ENCODE measurements at regions not wholly inside any gene's neighbourhood (a gene's known extent, or its start where the extent isn't known, plus 50 kb on each side); places are given as distances from the start of the nearest gene placed in this dataset.
A peak's percentile ranks its signal among the peaks of the same experiment; 100 is the strongest.

DNA sequence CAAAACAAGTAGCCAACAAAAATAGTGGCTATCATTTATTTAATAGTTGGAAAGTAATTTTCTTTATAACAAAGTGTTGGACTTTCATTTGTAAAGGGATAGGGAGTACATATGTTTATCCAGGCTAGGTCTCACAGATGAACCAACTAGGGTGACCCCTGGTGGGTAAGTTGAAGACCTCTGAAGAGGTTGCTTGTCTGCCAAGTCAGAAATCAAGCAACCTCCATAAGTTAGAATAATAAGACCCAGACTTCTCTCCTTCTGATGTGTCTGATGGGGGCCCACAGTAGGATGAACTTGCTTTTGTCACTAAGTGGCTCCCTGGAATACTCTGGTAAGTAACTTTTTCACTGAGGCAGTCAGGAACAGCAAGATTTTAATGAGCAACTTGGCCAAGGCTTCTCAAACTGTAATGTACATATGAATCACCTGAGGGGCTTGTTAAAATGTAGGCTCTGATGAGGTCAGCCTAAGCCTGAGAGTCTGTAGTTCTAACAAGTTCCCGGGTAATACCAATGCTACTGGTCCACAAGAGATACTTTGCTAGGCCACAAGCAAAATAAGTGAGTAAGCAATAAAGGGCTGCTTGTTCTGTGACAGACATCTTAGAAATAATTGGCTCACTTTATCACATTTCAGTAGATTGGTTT lies 319.6 kb downstream of the PIK3C3 start:
- TF ChIP-seq, protein P1, sequence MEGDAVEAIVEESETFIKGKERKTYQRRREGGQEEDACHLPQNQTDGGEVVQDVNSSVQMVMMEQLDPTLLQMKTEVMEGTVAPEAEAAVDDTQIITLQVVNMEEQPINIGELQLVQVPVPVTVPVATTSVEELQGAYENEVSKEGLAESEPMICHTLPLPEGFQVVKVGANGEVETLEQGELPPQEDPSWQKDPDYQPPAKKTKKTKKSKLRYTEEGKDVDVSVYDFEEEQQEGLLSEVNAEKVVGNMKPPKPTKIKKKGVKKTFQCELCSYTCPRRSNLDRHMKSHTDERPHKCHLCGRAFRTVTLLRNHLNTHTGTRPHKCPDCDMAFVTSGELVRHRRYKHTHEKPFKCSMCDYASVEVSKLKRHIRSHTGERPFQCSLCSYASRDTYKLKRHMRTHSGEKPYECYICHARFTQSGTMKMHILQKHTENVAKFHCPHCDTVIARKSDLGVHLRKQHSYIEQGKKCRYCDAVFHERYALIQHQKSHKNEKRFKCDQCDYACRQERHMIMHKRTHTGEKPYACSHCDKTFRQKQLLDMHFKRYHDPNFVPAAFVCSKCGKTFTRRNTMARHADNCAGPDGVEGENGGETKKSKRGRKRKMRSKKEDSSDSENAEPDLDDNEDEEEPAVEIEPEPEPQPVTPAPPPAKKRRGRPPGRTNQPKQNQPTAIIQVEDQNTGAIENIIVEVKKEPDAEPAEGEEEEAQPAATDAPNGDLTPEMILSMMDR (conservative IDR thresholded peaks at IDR 0.05; ENCODE audit: low read depth, low read length) = peak; percentile 66
- no peak overlapping the region for H3K4me3 ChIP-seq (ENCODE audit: low read depth, low read length)
- DNase-seq (ENCODE audit: low read depth) = no peak

DNA sequence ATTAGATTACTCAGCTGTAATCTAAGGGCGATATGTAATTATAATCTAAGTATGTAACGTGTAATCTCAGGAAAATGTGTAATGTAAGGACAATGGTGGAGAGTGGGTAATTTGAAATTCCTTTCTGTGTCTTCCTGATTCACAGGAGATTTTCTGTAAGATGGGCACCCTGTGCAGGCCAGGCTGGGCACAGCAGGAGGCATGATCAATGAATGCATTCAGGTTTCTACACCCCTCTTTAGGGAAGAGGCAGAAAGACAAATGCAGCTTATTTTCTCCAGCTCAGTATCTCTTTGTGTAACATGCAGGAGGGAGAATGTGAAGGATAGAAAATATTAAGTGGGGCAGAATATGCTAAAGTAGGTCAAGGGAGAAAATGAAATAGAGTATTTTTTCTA lies 320.1 kb downstream of the PIK3C3 start:
- H3K4me3 ChIP-seq (ENCODE audit: low read depth, low read length) = no peak overlapping the region
- TF ChIP-seq, protein P1 (conservative IDR thresholded peaks at IDR 0.05; ENCODE audit: low read depth, low read length) = no peak
- no peak for DNase-seq (ENCODE audit: low read depth)

DNA sequence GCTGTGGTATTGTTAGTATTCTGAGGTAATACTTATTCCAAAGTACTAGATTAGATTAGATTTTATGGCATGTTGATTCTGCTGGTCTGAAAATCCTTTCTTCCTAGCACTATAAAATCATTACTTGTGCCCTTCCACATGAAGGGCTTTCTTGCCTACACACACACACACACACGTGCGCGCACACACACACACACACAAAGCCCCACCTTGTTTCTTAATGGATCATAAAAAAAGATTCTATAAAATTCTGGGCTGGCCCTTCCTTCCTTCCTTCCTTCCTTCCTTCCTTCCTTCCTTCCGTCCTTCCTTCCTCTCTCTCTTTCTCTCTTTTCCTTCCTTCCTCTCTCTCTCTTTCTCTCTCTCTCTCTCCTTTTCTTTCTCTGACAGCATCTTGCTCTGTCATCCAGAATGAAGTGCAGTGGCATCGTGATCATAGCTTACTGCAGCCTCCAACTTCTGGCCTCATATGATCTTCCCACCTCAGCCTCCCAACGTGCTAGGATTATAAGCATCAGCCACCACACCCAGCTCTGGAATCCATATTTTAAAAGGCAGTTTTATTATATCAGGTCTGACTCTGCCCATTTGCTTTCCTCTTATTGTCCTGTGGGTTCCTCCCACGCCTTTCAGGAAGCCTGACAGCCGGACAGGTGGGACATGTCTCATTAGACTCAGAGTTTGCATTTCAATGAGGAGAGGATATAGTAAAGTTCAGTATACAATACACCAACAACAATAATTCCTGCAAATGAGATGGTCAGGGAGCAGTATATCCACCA lies 321.1 kb downstream of the PIK3C3 start:
- TF ChIP-seq, protein P1 (conservative IDR thresholded peaks at IDR 0.05; ENCODE audit: low read depth, low read length) = no peak
- no peak for DNase-seq (ENCODE audit: low read depth)
- no peak overlapping the region for H3K4me3 ChIP-seq (ENCODE audit: low read depth, low read length)

DNA sequence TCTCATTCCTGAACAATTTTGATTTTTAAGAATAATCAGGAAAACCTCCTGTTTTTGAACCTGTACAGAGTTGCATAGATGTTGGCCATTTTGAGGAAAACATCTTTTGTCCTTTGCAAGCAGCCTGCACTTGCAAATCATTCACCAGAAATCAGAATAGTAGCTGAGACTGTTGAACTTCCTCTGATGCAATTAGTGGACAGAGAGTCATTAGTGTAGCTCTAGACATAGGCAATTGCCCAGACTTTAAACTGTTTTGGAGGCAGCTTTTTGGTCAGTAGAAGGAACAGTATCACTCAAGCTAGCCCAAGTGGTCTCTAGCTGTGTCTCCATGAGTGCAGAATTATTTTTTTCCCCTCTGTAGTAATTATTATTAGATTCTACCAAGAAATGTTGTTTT lies 326.1 kb downstream of the PIK3C3 start:
- DNase-seq (ENCODE audit: low read depth) = no peak
- no peak overlapping the region for H3K4me3 ChIP-seq (ENCODE audit: low read depth, low read length)
- TF ChIP-seq, protein P1 (conservative IDR thresholded peaks at IDR 0.05; ENCODE audit: low read depth, low read length) = no peak

DNA sequence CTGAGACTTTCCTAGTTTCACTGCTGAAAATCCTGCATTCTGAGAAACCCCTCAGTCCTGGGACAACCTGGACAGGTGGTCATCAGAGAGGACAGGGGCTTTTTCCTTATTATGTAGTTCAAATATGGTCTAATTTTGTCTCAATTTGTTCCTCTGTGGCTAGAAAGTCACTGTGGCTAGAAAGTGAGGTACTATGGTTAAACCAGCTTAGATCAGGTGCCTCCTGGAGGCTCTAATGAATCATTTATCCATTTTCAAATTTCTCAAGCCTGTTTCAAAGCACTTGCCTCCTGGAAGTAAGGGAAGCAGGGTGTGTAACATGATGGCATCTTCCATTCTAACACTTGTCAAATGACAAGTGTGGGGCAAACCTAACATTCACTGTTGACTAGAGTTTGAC lies 326.8 kb downstream of the PIK3C3 start:
- DNase-seq (ENCODE audit: low read depth) = no peak
- no peak overlapping the region for H3K4me3 ChIP-seq (ENCODE audit: low read depth, low read length)
- TF ChIP-seq, protein P1 (conservative IDR thresholded peaks at IDR 0.05; ENCODE audit: low read depth, low read length) = no peak

DNA sequence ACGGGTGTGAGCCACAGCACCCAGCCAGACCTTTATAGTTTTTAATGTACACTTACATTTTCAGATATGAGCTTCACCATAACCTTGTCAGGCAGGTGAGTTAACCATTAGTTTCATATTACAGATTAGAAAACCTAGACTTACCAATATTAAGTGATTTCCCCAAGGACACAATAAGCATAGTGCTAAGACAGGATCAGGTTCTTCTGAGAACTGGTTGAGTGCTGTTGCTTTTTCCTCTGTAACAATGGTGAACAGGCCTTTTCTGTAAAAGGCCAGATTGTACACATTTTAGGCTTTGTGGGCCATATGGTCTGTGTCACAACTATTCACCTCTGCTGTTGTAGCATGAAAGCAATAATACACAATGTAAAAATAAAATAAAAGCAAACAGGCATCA lies 332.0 kb downstream of the PIK3C3 start:
- H3K4me3 ChIP-seq (ENCODE audit: low read depth, low read length) = no peak overlapping the region
- DNase-seq (ENCODE audit: low read depth) = no peak
- TF ChIP-seq, protein P1 (conservative IDR thresholded peaks at IDR 0.05; ENCODE audit: low read depth, low read length) = no peak

Measured in epithelial cell of proximal tubule (primary cell).